ENCODE measurements at regions not wholly inside any gene's neighbourhood (a gene's known extent, or its start where the extent isn't known, plus 50 kb on each side); places are given as distances from the start of the nearest gene placed in this dataset.
"Not testable (repeated sequence)": the region's sequence is repeated elsewhere in the genome, so short reads cannot be mapped to it uniquely, and the experiment has no call there.

DNA sequence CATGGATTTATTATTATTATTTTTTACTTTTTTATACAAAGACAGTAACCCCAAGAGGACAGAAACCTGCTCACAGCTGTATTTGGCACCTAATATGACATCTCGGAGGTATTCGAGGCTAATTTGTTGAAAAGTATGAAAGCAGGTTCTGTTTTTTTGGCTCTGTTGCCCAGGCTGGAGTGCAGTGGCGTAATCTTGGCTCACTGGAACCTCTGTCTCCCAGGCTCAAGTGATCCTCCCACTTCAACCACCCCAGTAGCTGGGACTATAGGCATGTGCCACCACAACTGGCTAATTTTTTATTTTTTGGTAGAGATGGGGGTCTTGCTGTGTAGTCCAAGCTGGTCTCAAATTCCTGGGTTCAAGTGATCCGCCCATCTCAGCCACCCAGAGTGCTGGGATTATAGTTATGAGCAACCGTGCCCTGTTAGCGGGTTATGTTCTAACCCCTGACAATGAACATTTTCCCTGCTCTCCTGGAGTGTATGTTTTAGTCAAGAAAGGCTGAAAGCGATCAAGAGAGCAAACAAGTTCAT is 53.7 kb upstream of the ZNF217 start:
- DNase-seq (ENCODE audit: low read depth in 2 of 2), result no peak

DNA sequence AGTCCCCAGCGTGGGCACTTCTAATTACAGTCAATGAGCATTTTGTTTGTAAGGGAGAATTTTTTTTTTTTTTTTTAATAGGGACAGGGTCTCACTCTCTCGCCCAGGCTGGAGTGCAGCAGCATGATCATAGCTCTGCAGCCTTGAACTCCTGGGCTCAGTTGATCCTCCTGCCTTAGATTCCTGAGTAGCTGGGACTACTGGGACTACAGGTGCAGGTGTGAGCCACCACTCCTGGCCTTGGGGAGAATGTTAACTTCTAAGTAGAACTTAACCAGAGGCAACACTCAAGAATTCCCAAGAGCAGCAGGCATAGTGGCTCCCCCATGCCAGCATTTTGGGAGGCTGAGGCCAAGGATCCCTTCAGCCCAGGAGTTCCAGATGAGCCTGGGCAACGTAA is 52.9 kb upstream of the ZNF217 start:
- DNase-seq (ENCODE audit: low read depth in 2 of 2), result no peak

DNA sequence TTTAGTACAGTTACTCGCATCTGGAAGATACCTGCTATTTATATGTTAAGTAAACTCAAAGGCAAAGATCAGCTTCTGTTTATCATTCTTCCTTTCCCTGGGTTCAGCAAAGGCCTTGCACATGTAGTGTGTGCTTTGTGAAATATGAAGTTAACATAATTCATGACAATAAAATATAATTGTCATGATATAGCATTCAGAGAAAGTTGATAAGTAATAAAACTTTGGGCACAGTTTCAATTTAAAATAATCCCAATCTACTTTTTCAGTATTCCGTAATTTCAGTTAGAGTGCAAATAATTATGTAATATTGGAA is 51.9 kb upstream of the ZNF217 start:
- DNase-seq (ENCODE audit: low read depth in 2 of 2), result no peak

DNA sequence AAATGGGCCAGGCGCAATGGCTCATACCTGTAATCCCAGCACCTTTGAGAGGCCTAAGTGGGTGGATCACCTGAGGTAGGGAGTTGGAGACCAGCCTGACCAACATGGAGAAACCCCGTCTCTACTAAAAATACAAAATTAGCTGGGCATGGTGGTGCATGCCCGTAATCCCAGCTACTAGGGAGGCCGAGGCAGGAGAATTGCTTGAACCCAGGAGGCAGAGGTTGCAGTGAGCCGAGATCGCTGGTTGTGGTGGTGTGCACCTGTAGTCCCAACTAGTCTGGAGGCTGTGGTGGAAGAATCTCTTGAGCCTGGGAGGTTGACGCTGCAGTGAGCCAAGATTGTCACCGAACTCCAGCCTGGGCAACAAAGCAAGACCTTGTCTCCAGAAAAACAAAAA is 50.5 kb upstream of the ZNF217 start:
- DNase-seq (ENCODE audit: low read depth in 2 of 2), result not testable (repeated sequence)

Data from activated CD4-positive, alpha-beta T cell treated with anti-CD3 and anti-CD28 coated beads for 24 hours (primary cell).